Duodenal mucosa (tissue), 2 donors: ENCODE measurements at regions not wholly inside any gene's neighbourhood (a gene's known extent, or its start where the extent isn't known, plus 50 kb on each side); places are given as distances from the start of the nearest gene placed in this dataset.

ENCODE experiments used
- H3K27ac ChIP-seq: one replicate; pipeline ENCODE4 v1.7.0; 2013; ENCODE audit warnings: low read depth, low read length
- H3K27me3 ChIP-seq, 2 donors: one replicate each; pipeline ENCODE4 v1.7.0; 2013; ENCODE audit warnings: low read length in 2 of 2, control low read depth in 1 of 2; ENCODE audit not compliant: insufficient read depth in 2 of 2, control insufficient read depth in 1 of 2
- H3K36me3 ChIP-seq, 2 donors: one replicate each; pipeline ENCODE4 v1.7.0; 2013; ENCODE audit warnings: low read length in 2 of 2, control low read depth in 1 of 2; ENCODE audit not compliant: insufficient read depth in 2 of 2, control insufficient read depth in 1 of 2
- H3K4me1 ChIP-seq, 2 donors: one replicate each; pipeline ENCODE4 v1.7.0; 2013; ENCODE audit warnings: low read length in 2 of 2, control low read depth in 1 of 2; ENCODE audit not compliant: insufficient read depth in 2 of 2, control insufficient read depth in 1 of 2
- H3K4me3 ChIP-seq, 2 donors: one replicate each; pipeline ENCODE4 v1.7.0; 2013; ENCODE audit warnings: low read length in 2 of 2, low read depth in 1 of 2
- H3K9ac ChIP-seq, 2 donors: one replicate each; pipeline ENCODE4 v1.7.0; 2013; ENCODE audit warnings: low read length in 2 of 2, low read depth in 1 of 2
- H3K9me3 ChIP-seq, 2 donors: one replicate each; pipeline ENCODE4 v1.7.0; 2013; ENCODE audit warnings: low read length in 2 of 2, control low read depth in 1 of 2; ENCODE audit not compliant: control insufficient read depth in 1 of 2

DNA sequence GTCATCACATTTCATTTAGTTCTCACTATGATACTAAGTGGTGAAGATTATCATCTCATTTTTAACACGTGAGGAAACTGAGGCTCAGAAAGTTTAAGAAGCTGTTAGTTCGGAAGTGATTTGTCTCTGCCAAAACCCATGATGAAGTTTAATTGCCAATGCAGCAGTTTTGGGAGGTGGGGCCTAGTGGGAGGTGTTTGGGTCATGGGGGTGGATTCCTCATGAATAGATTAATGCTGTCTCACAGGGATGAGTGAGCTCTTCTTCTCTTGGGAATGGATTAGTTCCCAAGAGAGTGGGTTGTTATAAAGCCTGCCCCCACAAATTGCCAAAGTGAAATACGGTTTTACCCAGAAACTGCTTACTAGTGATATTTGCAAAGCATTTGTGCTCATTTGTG, 91.5 kb upstream of the IGF1 start:
- H3K27me3 ChIP-seq, result no peaks in the 10 kb centered on the region
- H3K4me1 ChIP-seq, result no peaks in the 10 kb centered on the region
- no peak overlapping the region for H3K4me3 ChIP-seq
- H3K27ac ChIP-seq, result no peak overlapping the region
- H3K9me3 ChIP-seq, result no peaks in the 10 kb centered on the region
- H3K9ac ChIP-seq, result no peak overlapping the region
- H3K36me3 ChIP-seq, result no peaks in the 10 kb centered on the region

DNA sequence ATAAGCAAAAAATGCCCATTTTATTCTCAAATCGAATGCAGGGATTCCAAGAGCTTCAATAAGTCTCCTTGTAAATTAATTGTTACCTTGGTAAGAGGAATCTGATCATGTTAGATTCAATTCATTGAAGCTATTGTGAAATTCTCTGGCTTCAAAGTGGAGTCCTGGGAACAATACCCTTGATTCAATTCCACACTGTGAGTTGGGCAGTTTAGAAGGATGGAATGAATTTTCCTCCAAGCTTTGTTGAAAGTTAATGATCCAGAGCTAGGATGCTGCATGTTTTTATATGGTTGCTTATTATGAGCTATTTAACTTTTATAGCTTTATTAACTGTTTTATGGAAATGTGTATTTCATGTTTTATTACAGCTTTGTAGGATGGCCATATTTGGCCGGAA, 89.9 kb upstream of the IGF1 start:
- Histone ChIP-seq H3K36me3 (no peaks in the 10 kb centered on the region), H3K4me3 (no peak overlapping the region), H3K27ac (no peak overlapping the region), H3K27me3 (no peaks in the 10 kb centered on the region), H3K4me1 (no peaks in the 10 kb centered on the region), H3K9ac (no peak overlapping the region), H3K9me3 (no peaks in the 10 kb centered on the region)

DNA sequence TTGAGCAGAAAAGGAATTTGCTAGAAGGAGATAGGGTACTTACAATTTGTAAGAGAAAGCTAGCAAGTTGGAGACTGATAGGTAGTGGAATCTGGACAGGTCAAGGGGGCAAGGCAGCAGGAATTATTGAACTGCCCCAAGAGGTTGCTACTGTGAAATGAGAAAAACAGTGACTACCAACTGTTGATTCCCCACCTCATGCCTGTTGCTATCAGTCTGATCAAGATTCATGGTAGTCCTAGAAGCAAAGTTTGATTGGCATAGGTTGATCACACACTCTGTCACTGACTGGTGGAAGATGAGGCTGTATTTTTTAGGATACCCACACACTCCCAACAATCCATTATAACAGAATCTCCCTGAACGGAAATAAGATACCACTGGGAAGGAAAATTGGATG, 89.4 kb upstream of the IGF1 start:
- H3K9ac ChIP-seq, result no peak overlapping the region
- H3K36me3 ChIP-seq, result no peaks in the 10 kb centered on the region
- H3K4me1 ChIP-seq, result no peaks in the 10 kb centered on the region
- no peak overlapping the region for H3K27ac ChIP-seq
- H3K27me3 ChIP-seq, result no peaks in the 10 kb centered on the region
- no peaks in the 10 kb centered on the region for H3K9me3 ChIP-seq
- H3K4me3 ChIP-seq, result no peak overlapping the region

DNA sequence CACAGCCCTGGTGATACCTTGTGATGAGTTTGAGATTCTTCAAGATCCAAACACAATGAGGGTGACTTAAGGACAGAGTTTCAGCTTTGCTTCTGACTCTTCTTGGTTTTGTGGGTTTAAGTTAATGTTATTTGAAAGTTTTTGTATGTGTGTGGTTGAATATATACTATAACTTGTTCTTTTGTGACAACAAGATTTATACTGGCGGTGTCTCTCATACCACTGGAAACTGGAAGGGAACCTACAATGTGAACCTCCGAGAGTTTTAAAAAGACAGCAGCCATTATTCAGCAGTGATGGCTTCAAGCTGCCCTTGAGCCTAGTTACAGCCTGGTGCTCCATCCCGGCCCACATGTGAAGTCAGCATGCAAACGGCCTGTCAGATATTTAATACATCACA, 87.9 kb upstream of the IGF1 start:
- no peak overlapping the region for H3K27ac ChIP-seq
- no peak overlapping the region for H3K4me3 ChIP-seq
- H3K27me3 ChIP-seq, result no peaks in the 10 kb centered on the region
- no peaks in the 10 kb centered on the region for H3K4me1 ChIP-seq
- H3K36me3 ChIP-seq, result no peaks in the 10 kb centered on the region
- no peak overlapping the region for H3K9ac ChIP-seq
- no peaks in the 10 kb centered on the region for H3K9me3 ChIP-seq

DNA sequence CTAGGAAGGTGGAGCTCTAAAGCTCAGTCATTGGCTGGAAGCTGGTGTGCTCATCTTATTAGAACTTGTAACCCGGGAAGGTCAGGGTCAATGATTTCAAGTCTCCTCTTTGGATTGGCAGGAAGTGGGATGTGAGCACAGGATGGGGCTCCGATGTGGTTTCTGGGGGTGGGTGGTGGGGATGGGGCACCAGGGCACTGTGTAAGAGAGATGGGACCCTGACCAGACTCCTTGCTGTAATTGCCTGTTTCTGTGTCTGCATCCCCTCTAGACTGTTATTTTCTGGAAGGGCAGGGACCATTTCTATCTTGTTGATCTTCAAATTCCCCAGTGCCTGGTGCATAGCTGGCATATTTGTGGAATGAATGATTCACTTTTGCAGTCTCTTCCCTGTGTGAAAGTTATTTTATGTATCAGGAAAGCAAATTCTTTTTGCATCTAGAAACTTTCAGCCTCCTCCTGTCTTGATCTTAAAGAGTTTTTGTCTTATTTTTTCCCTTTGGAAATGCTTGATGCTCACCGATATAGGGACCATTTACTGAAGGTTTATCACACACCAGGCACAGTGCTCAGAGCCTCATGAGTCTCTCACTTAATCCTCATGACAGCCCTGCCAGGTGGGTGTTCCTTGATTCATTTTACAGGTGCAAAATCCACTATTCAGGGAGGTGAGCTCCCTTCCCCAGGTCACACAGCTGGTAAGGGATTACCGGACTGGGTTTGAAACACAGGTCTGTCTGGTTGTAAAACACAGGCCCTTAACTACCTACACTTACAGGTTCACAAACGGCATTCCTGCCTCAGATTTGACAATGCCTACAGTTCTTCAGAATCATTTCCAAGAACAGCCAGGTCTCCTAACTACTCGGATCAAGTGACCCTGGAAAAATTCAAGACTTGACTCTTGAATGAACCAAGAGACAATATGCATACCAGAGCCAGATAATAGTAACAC, 86.9 kb upstream of the IGF1 start:
- Histone ChIP-seq H3K36me3 (no peaks in the 10 kb centered on the region), H3K4me3 (no peak overlapping the region), H3K4me1 (no peaks in the 10 kb centered on the region), H3K9me3 (no peaks in the 10 kb centered on the region), H3K9ac (no peak overlapping the region), H3K27ac (no peak overlapping the region), H3K27me3 (no peaks in the 10 kb centered on the region)

DNA sequence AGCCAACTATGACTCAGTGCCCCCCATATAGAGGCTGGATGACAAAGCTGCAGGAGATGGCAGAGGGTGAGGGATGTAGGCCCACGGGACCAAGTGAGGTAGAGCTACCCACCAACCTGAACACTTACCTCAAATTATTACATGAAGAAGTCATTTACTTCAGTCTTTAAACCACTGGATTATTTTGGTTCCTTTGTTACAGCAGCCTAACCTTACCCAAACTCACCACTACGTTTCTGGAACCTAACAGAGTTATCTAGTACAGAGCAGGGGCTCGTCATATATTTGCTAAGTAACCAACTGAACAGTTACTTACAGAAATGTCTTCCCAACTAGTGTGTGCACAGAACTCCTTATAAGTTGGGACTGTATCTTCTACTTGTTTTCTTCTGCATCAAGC, 85.2 kb upstream of the IGF1 start:
- H3K9me3 ChIP-seq, result no peaks in the 10 kb centered on the region
- H3K4me1 ChIP-seq, result no peaks in the 10 kb centered on the region
- no peaks in the 10 kb centered on the region for H3K27me3 ChIP-seq
- no peaks in the 10 kb centered on the region for H3K36me3 ChIP-seq
- no peak overlapping the region for H3K9ac ChIP-seq
- H3K27ac ChIP-seq, result no peak overlapping the region
- no peak overlapping the region for H3K4me3 ChIP-seq

DNA sequence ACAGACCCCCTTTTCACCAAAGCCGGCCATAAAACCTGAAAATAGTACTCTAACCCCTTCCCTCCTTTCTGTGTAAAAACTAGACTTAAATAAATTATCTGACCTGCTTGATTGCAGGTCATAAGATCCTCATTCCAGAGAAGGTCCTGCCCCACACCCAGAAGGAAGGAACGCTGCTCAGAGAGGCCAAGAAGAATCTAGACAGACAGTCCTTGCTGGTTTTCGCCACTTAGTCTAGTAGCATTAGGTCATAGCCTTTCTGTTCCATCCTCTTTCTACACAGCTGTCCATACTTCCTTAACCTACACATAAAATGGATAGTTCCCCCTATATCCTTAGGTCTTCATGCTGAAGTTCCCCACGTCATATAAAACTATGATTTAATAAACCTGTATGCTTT, 83.7 kb upstream of the IGF1 start:
- Histone ChIP-seq H3K27me3 (no peaks in the 10 kb centered on the region), H3K27ac (no peak overlapping the region), H3K9ac (no peak overlapping the region)

DNA sequence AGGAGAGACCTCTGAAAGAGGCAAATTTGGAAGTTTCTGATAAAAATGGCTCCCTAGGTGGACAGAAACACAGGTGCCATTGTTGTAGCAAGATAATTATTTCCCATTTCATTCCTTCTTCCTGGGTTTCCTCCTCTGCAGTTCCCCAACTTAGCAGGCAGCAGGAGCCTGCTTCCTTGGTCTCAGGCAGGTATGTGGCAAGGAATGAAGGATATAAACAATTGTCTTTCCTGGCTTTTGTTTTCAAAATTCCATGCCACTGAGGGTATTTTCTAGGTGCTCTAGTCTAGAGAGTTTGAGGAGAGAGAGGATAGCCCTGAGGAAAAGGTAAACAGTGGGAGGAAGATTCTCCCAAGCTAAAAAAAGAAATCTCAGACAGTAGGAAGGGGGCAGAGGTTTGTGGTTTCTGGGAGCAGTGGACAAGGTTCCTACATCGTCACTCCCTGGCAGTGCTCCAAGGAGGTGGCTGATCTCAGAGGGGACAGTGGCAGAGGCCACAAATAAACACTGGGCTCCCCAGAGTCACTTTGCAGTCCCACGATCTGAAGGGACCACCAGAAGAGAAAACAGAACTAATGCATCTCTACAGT, 82.6 kb upstream of the IGF1 start:
- no peak overlapping the region for H3K27ac ChIP-seq
- H3K4me3 ChIP-seq, result no peak overlapping the region
- H3K9me3 ChIP-seq, result no peaks in the 10 kb centered on the region
- H3K9ac ChIP-seq, result no peak overlapping the region
- no peaks in the 10 kb centered on the region for H3K27me3 ChIP-seq
- H3K36me3 ChIP-seq, result no peaks in the 10 kb centered on the region
- H3K4me1 ChIP-seq, result no peaks in the 10 kb centered on the region

More for the DNA sequence above, 83.7 kb upstream of the IGF1 start:
- no peaks in the 10 kb centered on the region for H3K4me1 ChIP-seq
- H3K4me3 ChIP-seq, result no peak overlapping the region
- H3K36me3 ChIP-seq, result no peaks in the 10 kb centered on the region
- H3K9me3 ChIP-seq, result no peaks in the 10 kb centered on the region

DNA sequence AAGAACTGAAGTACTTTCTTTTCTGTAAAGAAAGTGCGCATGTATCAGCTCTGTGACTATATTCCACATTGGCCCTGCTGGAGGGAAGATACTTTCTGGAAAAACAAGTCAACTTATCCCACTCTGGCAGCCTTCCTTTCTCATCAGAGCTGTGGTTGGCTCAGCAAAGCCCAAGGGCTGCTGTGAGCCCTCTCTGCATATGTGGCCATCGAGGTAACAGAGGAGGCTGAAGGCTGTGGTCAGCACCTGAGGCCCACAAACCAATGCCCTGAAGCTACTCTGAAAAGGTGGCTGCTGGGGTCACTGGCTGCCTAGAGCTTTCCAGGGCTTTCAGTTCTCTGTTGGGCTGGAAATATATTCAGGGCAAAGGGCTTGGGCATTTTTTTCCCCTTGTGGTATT, 70.8 kb upstream of the IGF1 start:
- Histone ChIP-seq H3K36me3 (no peaks in the 10 kb centered on the region), H3K4me3 (no peak overlapping the region), H3K27me3 (no peaks in the 10 kb centered on the region), H3K27ac (no peak overlapping the region), H3K9me3 (no peaks in the 10 kb centered on the region), H3K9ac (no peak overlapping the region), H3K4me1 (no peaks in the 10 kb centered on the region)

DNA sequence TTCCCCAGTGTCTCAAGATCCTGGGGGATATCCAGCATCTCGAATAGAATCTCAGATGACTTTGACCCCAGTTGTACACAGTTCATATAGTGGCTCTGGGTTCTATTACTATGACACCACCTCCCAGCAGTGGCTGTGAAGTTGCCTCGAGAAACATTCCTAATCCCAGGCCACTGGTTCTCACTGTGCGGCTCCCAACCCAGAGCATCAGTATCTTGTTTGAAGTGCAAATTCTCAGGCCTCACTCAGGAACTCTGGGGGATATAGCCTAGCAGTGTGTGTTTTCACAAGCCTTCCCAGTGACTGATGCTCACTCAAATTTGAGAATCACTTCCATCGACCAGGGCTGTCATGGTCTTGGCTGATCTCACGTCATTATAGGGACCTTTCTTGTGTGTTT, 69.3 kb upstream of the IGF1 start:
- Histone ChIP-seq H3K9ac (no peak overlapping the region), H3K4me1 (no peaks in the 10 kb centered on the region), H3K4me3 (no peak overlapping the region)

More for the DNA sequence above, 69.3 kb upstream of the IGF1 start:
- H3K9me3 ChIP-seq, result no peaks in the 10 kb centered on the region
- H3K27me3 ChIP-seq, result no peaks in the 10 kb centered on the region
- no peak overlapping the region for H3K27ac ChIP-seq
- no peaks in the 10 kb centered on the region for H3K36me3 ChIP-seq
